Stomach smooth muscle (tissue), 2 donors: ENCODE measurements at regions not wholly inside any gene's neighbourhood (a gene's known extent, or its start where the extent isn't known, plus 50 kb on each side); places are given as distances from the start of the nearest gene placed in this dataset.
"Not testable (repeated sequence)": the region's sequence is repeated elsewhere in the genome, so short reads cannot be mapped to it uniquely, and the experiment has no call there.

ENCODE experiments used
- H3K27ac ChIP-seq: one replicate; pipeline ENCODE4 v1.7.0; 2013; ENCODE audit warnings: mild to moderate bottlenecking, low read length, inconsistent platforms
- H3K27me3 ChIP-seq, 2 donors: one replicate each; pipeline ENCODE4 v1.7.0; 2013; ENCODE audit warnings: low read length in 2 of 2; ENCODE audit not compliant: insufficient read depth in 2 of 2, control insufficient read depth in 1 of 2
- H3K36me3 ChIP-seq, 2 donors: one replicate each; pipeline ENCODE4 v1.7.0; 2013; ENCODE audit warnings: low read length in 2 of 2; ENCODE audit not compliant: control insufficient read depth in 2 of 2, insufficient read depth in 2 of 2
- H3K4me1 ChIP-seq: one replicate; pipeline ENCODE4 v1.7.0; 2013; ENCODE audit warnings: low read length; ENCODE audit not compliant: control insufficient read depth, insufficient read depth
- H3K4me3 ChIP-seq, 2 donors: one replicate each; pipeline ENCODE4 v1.7.0; 2013; ENCODE audit warnings: low read length in 2 of 2
- H3K9ac ChIP-seq, 2 donors: one replicate each; pipeline ENCODE4 v1.7.0; 2013; ENCODE audit warnings: low read length in 2 of 2, mild to moderate bottlenecking in 1 of 2
- H3K9me3 ChIP-seq, 2 donors: one replicate each; pipeline ENCODE4 v1.7.0; 2013; ENCODE audit warnings: low read length in 2 of 2; ENCODE audit not compliant: control insufficient read depth in 2 of 2
- donor health status: healthy.
- donor health status: Pancreatic carcinoma.

DNA sequence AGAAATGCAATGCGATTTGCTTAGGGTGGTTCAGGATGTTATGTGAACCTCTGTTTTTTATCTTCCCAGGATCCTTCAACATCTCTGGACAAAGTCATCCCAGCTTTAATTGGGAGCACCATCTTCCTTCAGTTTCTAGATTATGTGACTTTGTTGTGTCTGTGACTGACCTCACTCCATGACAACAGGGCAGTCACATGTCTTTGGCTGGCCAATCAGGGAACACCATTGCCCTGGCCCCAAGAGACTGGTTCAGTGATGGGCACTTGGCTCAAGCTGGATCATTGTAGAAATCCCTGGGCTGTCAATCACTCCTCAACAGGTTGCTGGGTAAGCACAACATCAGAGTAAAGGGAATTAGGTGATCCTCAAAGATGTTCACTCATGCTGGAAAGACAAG, 499.7 kb downstream of the XYLT1 start:
- H3K36me3 ChIP-seq = no peaks in the 10 kb centered on the region

DNA sequence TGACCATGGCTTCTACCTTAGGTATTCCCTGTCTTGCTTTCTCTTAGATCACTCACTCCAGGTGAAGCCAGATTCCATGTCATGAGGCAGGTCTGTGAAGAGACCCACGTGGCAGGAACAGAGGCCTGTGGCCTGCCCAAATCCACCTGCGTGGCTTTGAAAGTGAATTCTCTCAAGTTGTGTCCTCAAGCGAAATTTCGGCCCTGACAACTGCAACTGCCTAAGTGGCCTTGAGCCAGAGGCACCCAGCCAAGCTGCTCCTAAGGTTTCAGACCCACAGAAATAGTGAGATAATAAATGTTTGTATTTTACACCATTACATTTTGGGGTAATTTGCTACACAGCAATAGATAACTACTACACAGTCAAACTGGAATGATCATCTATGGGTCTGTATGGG, 497.9 kb downstream of the XYLT1 start:
- no peaks in the 10 kb centered on the region for H3K27me3 ChIP-seq
- no peak overlapping the region for H3K9ac ChIP-seq
- no peak overlapping the region for H3K4me3 ChIP-seq
- peaks cover 0 to 3% of the 10 kb centered on the region in 2 donors for H3K9me3 ChIP-seq
- no peaks in the 10 kb centered on the region for H3K4me1 ChIP-seq
- H3K36me3 ChIP-seq = no peaks in the 10 kb centered on the region
- H3K27ac ChIP-seq = no peak overlapping the region

More for the DNA sequence above, 499.7 kb downstream of the XYLT1 start:
- no peaks in the 10 kb centered on the region for H3K9me3 ChIP-seq
- no peak overlapping the region for H3K4me3 ChIP-seq
- no peaks in the 10 kb centered on the region for H3K4me1 ChIP-seq
- peaks cover 0 to 4% of the 10 kb centered on the region in 2 donors for H3K27me3 ChIP-seq
- H3K27ac ChIP-seq = no peak overlapping the region
- no peak overlapping the region for H3K9ac ChIP-seq

DNA sequence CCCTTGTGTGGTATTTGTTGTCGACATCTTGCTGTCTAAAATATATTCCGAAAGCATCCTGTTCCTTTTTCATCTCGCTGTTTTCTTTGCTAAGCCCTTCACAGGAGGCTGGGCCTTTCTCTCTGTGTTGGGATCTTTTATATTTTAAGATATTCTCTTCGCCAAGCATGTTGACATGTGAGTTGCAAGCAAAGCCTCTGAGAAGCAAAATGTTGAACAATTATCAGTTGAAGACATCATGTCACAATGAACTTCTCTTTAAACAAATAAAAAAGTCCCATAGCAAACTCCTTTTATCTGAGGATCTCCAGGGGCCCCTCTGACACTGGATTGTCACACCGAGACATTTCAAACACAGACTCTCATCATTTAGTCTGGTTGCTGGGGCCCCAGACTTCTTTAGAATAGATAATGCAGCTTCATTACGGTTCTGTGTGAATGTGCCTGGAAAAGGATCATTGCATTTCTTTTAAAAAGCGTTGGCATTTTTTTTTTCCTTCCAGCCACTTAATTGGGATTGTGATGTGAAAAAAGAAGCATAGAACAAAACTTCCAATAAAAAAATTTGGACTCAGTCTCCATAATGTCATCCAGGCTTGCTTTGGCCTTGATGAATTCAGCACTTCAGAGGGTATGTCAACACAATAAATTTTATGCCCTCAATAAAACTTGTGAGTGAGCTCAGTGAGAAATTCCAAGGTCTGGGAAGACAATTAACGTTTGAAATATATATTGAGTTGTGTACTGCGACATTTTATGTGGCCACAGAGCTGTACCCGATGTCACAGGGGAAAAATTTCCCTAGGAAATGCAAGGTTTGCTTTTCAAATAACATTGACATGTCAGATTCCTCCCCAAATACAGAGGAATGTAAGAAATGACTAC, 496.8 kb downstream of the XYLT1 start:
- no peaks in the 10 kb centered on the region for H3K4me1 ChIP-seq
- no peak overlapping the region for H3K9ac ChIP-seq
- H3K9me3 ChIP-seq = peaks cover 0 to 3% of the 10 kb centered on the region in 2 donors
- H3K4me3 ChIP-seq = no peak overlapping the region
- no peaks in the 10 kb centered on the region for H3K36me3 ChIP-seq
- H3K27me3 ChIP-seq = no peaks in the 10 kb centered on the region
- no peak overlapping the region for H3K27ac ChIP-seq

DNA sequence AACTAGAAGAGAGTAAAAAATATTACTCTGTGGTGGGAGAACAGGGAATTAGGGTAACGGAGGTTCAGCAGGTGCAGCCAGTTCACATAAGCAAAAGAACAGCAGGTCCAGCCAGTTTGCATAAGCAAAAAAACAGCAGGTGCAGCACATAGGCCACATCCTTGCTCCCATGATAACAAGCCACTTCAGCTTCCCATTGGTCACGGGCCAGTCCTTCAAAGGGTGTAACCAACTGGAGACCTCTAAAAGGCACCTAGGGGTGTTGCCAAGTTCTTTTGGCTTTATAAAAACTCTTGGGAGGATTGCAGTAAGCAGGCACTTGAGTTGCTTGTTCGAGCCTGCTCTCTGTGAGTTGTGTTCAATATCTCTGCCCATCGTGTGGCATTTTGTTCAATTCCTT, 488.1 kb downstream of the XYLT1 start:
- H3K9ac ChIP-seq = no peak overlapping the region
- H3K4me1 ChIP-seq = no peaks in the 10 kb centered on the region
- no peaks in the 10 kb centered on the region for H3K9me3 ChIP-seq
- no peak overlapping the region for H3K27ac ChIP-seq
- H3K4me3 ChIP-seq = no peak overlapping the region
- no peaks in the 10 kb centered on the region for H3K27me3 ChIP-seq
- H3K36me3 ChIP-seq = no peaks in the 10 kb centered on the region

DNA sequence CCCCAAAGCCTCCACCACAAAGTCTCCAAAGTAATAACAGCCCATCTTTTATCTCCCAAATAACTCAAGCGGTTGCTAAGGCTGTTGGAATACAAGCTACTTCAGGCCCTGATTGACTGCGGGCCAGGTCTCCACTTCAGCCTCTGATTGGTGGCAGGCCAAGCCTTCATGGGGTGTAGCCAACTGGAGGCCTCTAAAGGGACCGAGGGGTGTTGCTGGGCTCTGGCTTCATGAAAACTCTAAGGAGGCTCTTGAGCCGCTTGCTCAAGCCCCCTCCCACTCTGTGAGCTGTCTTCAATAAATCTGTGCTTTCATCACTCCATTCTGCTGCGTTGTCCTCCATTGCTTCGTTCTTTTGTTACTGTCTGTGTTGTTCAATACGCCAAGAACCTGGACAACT, 487.2 kb downstream of the XYLT1 start:
- Histone ChIP-seq H3K4me1 (no peaks in the 10 kb centered on the region), H3K27me3 (no peaks in the 10 kb centered on the region), H3K9ac (no peak overlapping the region), H3K9me3 (no peaks in the 10 kb centered on the region), H3K36me3 (no peaks in the 10 kb centered on the region), H3K27ac (no peak overlapping the region), H3K4me3 (no peak overlapping the region)

DNA sequence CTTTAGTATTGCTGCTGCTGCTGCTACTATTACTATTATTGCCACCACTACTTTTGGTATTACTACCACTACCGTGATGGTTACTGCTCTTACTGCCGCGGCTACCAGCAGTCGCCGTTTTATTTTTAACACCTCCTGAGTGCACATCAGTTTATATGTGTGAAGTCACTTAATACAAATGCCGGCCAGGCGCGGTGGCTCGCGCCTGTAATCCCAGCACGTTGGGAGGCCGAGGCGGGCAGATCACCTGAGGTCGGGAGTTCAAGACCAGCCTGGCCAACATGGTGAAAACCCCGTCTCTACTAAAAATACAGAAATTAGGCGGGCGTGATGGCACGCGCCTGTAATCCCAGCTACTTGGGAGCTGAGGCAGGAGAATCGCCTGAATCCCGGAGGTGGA, 486.7 kb downstream of the XYLT1 start:
- not testable (repeated sequence) for H3K36me3 ChIP-seq, H3K4me3 ChIP-seq, H3K27ac ChIP-seq

DNA sequence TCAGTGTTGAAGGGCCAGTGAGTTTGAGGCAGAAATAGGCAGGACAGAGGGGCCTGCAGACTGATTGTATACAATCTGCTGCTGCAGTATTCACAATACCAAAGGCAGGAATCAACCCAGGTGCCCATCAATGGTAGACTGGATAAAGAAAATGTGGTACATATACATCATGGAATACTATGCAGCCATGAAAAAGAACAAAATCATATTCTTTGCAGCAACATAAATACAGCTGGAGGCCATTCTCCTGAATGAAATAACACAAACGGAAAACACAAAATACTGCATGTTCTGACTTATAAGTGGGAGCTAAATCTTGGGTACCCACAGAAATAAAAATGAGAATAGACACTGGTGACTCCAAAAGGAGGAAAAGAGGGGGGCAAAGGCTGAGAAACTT, 485.1 kb downstream of the XYLT1 start:
- Histone ChIP-seq H3K4me3 (no peak overlapping the region), H3K9me3 (no peaks in the 10 kb centered on the region), H3K36me3 (no peaks in the 10 kb centered on the region), H3K9ac (no peak overlapping the region), H3K4me1 (no peaks in the 10 kb centered on the region), H3K27ac (no peak overlapping the region), H3K27me3 (peaks cover 0 to 3% of the 10 kb centered on the region in 2 donors)

More for the DNA sequence above, 486.7 kb downstream of the XYLT1 start:
- not testable (repeated sequence) for H3K9ac ChIP-seq, H3K27me3 ChIP-seq, H3K4me1 ChIP-seq, H3K9me3 ChIP-seq

DNA sequence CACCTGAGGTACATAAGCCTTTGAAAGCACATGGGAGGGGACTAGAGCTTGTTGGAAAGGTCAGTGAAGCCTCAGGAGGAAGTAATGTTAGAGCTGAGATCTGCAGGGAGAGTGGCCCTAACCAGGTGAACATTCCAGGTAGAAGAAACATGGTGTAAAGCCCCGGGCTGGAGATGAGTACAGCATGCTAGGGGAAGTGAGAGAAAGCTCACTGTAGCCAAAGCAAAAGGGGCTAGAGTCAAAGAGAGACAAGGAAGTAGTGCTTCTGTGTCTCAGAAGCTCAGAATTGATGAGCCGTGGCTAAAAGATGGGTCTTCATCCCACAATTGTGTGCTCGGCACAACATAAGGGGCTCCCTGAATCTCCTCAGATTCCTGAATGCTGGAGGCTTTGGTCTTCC, 481.8 kb downstream of the XYLT1 start:
- Histone ChIP-seq H3K4me3 (no peak overlapping the region), H3K4me1 (no peaks in the 10 kb centered on the region), H3K9ac (no peak overlapping the region), H3K27me3 (peaks cover 0 to 3% of the 10 kb centered on the region in 2 donors), H3K9me3 (no peaks in the 10 kb centered on the region), H3K36me3 (no peaks in the 10 kb centered on the region), H3K27ac (no peak overlapping the region)

DNA sequence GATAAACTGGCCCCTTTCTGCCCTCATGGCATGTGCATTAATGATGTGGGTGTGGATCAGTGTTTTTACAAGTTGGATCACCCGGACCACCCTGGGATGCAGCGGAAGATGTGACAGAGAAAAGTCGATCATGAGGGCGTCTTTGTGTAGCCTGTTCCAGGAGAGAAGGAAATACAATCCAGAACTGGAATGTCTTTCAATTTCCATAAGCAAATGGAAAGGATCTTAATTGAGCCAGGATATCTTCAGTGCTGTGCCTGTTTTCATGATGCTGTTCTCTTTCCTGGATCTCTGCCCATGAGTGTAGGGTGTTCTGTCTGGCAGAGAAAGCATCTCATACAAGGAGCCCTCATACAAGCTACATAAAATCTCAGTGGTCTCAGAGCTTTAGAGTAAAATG, 481.4 kb downstream of the XYLT1 start:
- Histone ChIP-seq H3K9me3 (no peaks in the 10 kb centered on the region), H3K4me1 (no peaks in the 10 kb centered on the region), H3K9ac (no peak overlapping the region), H3K4me3 (no peak overlapping the region), H3K27ac (no peak overlapping the region), H3K36me3 (no peaks in the 10 kb centered on the region), H3K27me3 (peaks cover 0 to 3% of the 10 kb centered on the region in 2 donors)

DNA sequence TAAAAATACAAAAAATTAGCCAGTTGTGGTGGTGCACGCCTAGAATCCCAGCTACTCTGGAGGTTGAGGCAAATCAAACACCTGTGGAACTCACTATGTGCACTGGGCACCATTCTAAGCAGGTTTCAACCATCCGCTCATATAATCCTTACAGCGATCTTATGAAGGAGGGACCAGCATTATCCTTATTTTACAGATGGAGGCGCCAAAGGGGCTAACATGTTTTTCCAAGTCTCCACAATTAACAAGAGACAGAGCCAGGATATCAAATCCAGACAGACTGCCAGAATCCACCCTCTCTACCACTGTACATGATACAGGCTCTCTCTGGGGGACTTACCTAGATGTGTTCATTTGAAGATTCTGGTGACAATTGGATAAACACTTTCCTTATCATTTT, 479.0 kb downstream of the XYLT1 start:
- Histone ChIP-seq H3K4me3 (no peak overlapping the region), H3K27me3 (peaks cover 0 to 3% of the 10 kb centered on the region in 2 donors), H3K36me3 (no peaks in the 10 kb centered on the region), H3K9ac (no peak overlapping the region), H3K4me1 (no peaks in the 10 kb centered on the region), H3K9me3 (no peaks in the 10 kb centered on the region), H3K27ac (no peak overlapping the region)

DNA sequence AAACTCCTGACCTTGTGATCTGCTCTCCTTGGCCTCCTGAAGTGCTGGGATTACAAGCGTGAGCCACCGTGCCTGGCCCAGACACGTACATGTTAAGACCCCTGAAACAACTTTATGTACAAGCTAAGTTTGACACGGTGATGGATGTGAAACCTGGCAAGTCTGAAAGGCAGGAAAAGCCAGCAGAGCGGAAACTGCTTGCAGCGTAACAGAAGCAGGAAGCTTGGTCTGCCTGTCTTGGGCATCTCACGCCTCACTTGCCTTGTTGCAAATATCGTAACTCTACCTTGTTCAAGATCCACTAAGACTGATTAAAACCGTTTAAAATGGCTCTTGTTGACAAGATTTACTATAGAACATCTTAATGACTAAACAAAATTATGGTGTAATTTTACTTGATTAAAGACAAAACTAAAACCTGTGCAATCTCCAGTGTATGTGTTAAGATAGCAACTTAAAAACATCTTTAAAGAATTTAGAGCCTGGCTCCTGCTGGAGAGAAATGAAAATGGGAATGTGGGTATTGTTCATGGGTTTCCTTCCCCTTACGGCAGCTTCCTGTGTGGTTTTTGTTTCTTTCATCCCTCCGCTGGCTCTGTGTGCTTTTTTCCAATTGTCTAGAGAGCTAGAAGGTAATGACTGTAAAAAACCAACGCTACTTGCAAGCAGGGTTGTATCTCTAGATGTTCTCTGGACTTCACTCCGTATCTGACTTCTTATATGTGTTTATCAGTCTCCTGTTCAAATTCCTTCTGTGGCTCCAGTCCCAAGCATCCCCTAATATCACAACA, 477.6 kb downstream of the XYLT1 start:
- no peak overlapping the region for H3K9ac ChIP-seq
- no peak overlapping the region for H3K27ac ChIP-seq
- H3K4me3 ChIP-seq = no peak overlapping the region
- H3K9me3 ChIP-seq = no peaks in the 10 kb centered on the region
- H3K36me3 ChIP-seq = no peaks in the 10 kb centered on the region
- H3K27me3 ChIP-seq = peaks cover 0 to 3% of the 10 kb centered on the region in 2 donors
- no peaks in the 10 kb centered on the region for H3K4me1 ChIP-seq
